RWPE1 (cell line): ENCODE measurements at regions not wholly inside any gene's neighbourhood (a gene's known extent, or its start where the extent isn't known, plus 50 kb on each side); places are given as distances from the start of the nearest gene placed in this dataset.

Experiments
- CTCF ChIA-PET: fragments of 350-600 bp; sonication (Branson Sonifier 250); formaldehyde crosslinking; extraction: SDS; loops from one replicate; lab custom pipeline; 2021; lab: Yijun Ruan, JAX
- POLR2A ChIA-PET: fragments of 400-600 bp; formaldehyde crosslinking; extraction: SDS; loops from one replicate; lab custom pipeline; 2020; ENCODE audit warnings: antibody characterized with exemption; ENCODE audit not compliant: low non-redundant PET; lab: Yijun Ruan, JAX
- DNase-seq: peaks from one replicate; pipeline ENCODE4 v3.0.0; 2012; ENCODE audit warnings: low spot score
- H3K27ac ChIP-seq: fragments of 450-650 bp; 2 replicates; pipeline ENCODE4 v1.5.1; 2017
- TF ChIP-seq, protein P1 (sequence below): fragments of 450-650 bp; conservative IDR thresholded peaks from 2 replicates; pipeline ENCODE4 v1.5.1; 2017; ENCODE audit warnings: low read depth, mild to moderate bottlenecking

DNA sequence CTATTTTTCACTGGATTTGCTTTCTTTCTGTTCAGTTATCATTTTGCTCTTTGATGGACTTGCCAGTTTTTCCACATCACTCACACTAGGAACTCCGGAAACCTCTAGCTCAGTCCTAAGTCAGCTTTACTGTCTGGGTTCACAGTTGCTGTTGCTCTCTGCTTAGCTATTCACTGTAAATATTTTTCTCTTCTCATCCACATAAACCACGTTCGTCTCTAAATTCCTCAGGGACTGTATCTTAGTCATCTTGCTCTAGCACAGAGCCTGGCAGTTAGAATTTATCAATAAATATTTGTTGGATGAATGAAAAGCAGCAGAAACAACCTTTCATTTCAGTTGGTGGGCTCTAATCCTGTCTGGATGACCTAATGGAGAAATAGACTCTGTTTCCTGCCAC lies 119.4 kb upstream of the DMD start:
- no peak for DNase-seq
- POLR2A ChIA-PET = no interaction called here
- CTCF ChIA-PET = no interaction called here
- TF ChIP-seq, protein P1, sequence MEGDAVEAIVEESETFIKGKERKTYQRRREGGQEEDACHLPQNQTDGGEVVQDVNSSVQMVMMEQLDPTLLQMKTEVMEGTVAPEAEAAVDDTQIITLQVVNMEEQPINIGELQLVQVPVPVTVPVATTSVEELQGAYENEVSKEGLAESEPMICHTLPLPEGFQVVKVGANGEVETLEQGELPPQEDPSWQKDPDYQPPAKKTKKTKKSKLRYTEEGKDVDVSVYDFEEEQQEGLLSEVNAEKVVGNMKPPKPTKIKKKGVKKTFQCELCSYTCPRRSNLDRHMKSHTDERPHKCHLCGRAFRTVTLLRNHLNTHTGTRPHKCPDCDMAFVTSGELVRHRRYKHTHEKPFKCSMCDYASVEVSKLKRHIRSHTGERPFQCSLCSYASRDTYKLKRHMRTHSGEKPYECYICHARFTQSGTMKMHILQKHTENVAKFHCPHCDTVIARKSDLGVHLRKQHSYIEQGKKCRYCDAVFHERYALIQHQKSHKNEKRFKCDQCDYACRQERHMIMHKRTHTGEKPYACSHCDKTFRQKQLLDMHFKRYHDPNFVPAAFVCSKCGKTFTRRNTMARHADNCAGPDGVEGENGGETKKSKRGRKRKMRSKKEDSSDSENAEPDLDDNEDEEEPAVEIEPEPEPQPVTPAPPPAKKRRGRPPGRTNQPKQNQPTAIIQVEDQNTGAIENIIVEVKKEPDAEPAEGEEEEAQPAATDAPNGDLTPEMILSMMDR = no peak
- no peak overlapping the region for H3K27ac ChIP-seq

DNA sequence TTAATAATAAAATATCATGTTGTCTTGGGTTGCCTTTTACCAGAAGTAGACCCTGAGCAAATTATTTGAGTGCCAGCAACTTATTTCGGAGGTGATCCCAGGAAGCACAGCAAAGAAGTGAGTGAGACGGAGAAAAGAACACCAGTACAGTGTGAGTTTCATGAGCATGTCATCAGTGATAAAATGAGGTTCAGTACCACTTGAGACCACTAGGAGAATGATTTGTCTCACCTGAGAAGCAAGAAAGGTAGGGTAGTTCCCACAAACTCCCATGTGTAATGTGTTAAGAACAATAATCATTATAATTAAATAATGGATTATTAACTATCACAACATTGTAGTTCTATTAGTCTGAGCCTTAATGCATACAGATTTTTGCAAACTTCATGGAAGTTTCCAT lies 112.8 kb upstream of the DMD start:
- TF ChIP-seq, protein P1 = no peak
- H3K27ac ChIP-seq = no peak overlapping the region
- CTCF ChIA-PET = no interaction called here
- DNase-seq = no peak
- POLR2A ChIA-PET = no interaction called here

DNA sequence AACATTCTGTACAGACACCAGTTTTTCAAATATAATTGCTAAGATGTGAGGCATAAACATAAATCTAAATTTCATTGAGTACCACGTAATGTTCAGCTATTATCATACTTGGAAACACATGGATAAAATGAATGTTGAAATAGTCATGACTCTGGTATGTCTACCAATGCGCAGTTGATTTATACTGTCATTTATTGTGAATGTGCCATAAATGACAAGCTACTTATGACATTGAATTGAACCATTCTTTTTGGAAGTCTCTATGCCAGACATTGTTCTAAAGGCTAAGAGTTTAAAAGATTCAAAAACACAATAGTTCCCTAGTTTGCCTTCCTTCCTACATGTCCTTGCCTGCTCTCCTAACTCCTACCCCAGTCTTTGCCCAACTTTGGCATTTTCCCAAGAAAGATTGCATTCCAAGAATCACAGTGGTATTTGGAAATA lies 96.6 kb upstream of the DMD start:
- TF ChIP-seq, protein P1 = no peak
- CTCF ChIA-PET = no interaction called here
- POLR2A ChIA-PET = no interaction called here
- peak; percentile 39 for DNase-seq
- H3K27ac ChIP-seq = peak overlapping the region; percentile 89

DNA sequence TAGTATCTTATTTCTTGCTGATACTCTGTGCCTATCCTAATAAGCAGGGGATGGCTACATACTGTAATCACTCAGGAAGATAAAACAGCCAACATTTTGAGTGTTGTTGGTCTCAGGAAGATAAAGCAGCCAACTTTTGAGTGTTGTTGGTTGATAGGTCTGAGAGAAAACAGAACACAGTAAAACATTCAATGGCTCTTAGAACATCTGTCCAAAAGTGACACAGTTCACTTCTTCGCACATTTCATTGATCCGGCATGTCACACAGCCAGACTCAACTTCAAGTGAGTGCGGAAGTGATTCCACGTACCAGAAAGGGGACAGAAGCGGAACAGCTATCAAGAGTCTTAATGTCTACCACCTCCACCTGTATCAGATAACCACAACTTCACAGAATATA lies 87.3 kb upstream of the DMD start:
- CTCF ChIA-PET = no interaction called here

DNA sequence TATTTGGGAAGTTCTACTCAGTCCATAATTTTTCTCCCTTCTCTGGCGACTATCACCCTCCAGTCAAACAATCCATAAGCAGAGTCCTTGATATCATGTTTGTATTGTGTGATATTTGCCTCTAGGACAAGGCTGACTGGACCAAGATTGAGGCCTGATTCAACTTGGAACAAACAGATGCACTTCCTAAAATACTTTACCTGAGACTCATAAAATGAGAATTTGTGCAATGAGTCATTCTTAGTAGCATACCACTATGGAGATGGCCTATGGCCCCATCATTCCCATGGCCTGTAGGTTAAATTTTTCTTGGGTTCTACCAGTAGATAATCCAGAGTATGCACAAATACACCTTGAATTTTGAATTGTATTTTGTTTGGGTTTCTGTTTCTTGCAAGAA lies 74.2 kb upstream of the DMD start:
- ChIA-PET CTCF (no interaction called here), POLR2A (no interaction called here)
- no peak overlapping the region for H3K27ac ChIP-seq
- peak; percentile 43 for DNase-seq
- TF ChIP-seq, protein P1 = no peak

More for the DNA sequence above, 87.3 kb upstream of the DMD start:
- POLR2A ChIA-PET = no interaction called here
- TF ChIP-seq, protein P1 = no peak
- no peak overlapping the region for H3K27ac ChIP-seq
- DNase-seq = no peak

DNA sequence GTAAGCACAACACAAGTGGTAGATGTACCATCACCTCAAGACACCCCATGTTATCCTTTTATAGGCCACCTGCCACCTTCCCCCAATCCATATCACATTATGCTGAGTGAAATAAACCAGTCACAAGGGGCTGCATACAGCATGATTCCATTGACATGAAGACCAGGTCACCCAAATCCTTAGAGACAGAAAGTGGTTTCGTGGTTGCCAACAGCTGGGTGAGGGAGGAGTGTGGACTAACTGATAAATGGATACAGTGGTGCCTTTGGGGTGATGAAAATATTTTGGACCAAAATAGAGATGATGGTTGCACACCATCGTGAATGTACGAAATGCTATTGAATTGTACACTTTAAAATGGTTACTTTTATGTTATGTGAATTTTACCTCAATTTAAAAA lies 65.7 kb upstream of the DMD start:
- ChIA-PET POLR2A (no interaction called here), CTCF (no interaction called here)
- H3K27ac ChIP-seq = no peak overlapping the region
- DNase-seq = no peak
- TF ChIP-seq, protein P1 = no peak

DNA sequence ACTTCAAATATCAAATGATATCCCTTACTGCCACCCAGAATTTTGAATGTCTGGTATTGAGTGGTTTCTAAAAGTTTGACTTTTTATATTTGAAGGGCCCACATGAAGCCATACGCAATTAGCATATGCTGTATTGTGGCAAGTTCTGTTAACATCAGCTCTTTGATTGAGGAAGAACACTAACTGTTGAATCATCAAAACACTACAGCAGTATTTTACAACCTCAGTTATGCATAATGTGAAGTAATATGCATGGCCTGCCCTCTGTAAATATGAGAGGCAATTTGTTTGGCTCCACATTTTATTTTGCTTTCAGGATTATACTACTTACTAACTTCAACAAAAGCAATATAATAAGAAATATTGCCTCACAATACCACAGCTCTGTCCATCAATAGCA lies 62.2 kb upstream of the DMD start:
- ChIA-PET POLR2A (no interaction called here), CTCF (no interaction called here)
- H3K27ac ChIP-seq = no peak overlapping the region
- TF ChIP-seq, protein P1 = no peak
- DNase-seq = no peak
